ENCODE measurements at regions not wholly inside any gene's neighbourhood (a gene's known extent, or its start where the extent isn't known, plus 50 kb on each side); places are given as distances from the start of the nearest gene placed in this dataset.

GRCh38 chr2:153098073-153098472 is 379.7 kb downstream of the ARL6IP6 start:
- H3K9ac ChIP-seq = no peak overlapping the region
- no peaks in the 10 kb centered on the region for H3K36me3 ChIP-seq
- H3K4me3 ChIP-seq = no peak overlapping the region
- no peak overlapping the region for H2AFZ ChIP-seq (replicated peaks)
- H3K27me3 Mint-ChIP-seq (ENCODE audit: insufficient read depth, low read depth) = no peaks in the 10 kb centered on the region
- no peaks in the 10 kb centered on the region for H3K4me1 Mint-ChIP-seq
- no peaks in the 10 kb centered on the region for H3K36me3 Mint-ChIP-seq
- H3K9me3 ChIP-seq (ENCODE audit: low read depth) = no peaks in the 10 kb centered on the region
- no peak for DNase-seq (ENCODE audit: low spot score)
- H3F3A ChIP-seq (ENCODE audit: low read depth) = no peaks in the 10 kb centered on the region
- H3K27me3 ChIP-seq = no peaks in the 10 kb centered on the region
- no peaks in the 10 kb centered on the region for H3K4me1 ChIP-seq
- no peak overlapping the region for H3K27ac Mint-ChIP-seq
- no peaks in the 10 kb centered on the region for H3K9me3 Mint-ChIP-seq
- H3K4me2 ChIP-seq = no peak overlapping the region
- no peak overlapping the region for H3K4me3 Mint-ChIP-seq
- H3K79me2 ChIP-seq (ENCODE audit: low read depth) = no peaks in the 10 kb centered on the region
- H3K27ac ChIP-seq = no peak overlapping the region
- H4K20me1 ChIP-seq (ENCODE audit: low read depth) = no peaks in the 10 kb centered on the region
- TF ChIP-seq EZH2 (IDR thresholded peaks at IDR 0.05) (no peak), CTCF (IDR thresholded peaks at IDR 0.05) (no peak), EZH2phosphoT487 (IDR thresholded peaks at IDR 0.05) (no peak)

- H3K79me2 ChIP-seq (ENCODE audit: low read depth) = no peaks in the 10 kb centered on the region
- H3K4me1 Mint-ChIP-seq = no peaks in the 10 kb centered on the region
- peaks cover 2% of the 10 kb centered on the region for H3K9me3 Mint-ChIP-seq
These were observed 377.9 kb downstream of the ARL6IP6 start for GRCh38 chr2:153096272-153096671.

GRCh38 chr2:153091344-153091743 is 372.9 kb downstream of the ARL6IP6 start:
- TF ChIP-seq EZH2 (IDR thresholded peaks at IDR 0.05) = no peak
- no peak for TF ChIP-seq CTCF (IDR thresholded peaks at IDR 0.05)
- TF ChIP-seq EZH2phosphoT487 (IDR thresholded peaks at IDR 0.05) = no peak
- H3K27ac Mint-ChIP-seq = no peak overlapping the region
- DNase-seq (ENCODE audit: low spot score) = no peak

More at GRCh38 chr2:153096272-153096671, 377.9 kb downstream of the ARL6IP6 start:
- no peaks in the 10 kb centered on the region for H3K27me3 ChIP-seq
- H3K9ac ChIP-seq = no peak overlapping the region
- DNase-seq (ENCODE audit: low spot score) = no peak
- H3K4me1 ChIP-seq = no peaks in the 10 kb centered on the region
- Mint-ChIP-seq H3K27ac (no peak overlapping the region), H3K27me3 (ENCODE audit: insufficient read depth, low read depth) (no peaks in the 10 kb centered on the region), H3K36me3 (no peaks in the 10 kb centered on the region), H3K4me3 (no peak overlapping the region)
- no peak overlapping the region for H3K4me2 ChIP-seq
- H4K20me1 ChIP-seq (ENCODE audit: low read depth) = no peaks in the 10 kb centered on the region
- H3K4me3 ChIP-seq = no peak overlapping the region
- no peaks in the 10 kb centered on the region for H3K36me3 ChIP-seq
- no peaks in the 10 kb centered on the region for H3F3A ChIP-seq (ENCODE audit: low read depth)
- H3K9me3 ChIP-seq (ENCODE audit: low read depth) = no peaks in the 10 kb centered on the region
- no peak for TF ChIP-seq EZH2 (IDR thresholded peaks at IDR 0.05)
- TF ChIP-seq CTCF (IDR thresholded peaks at IDR 0.05) = no peak
- H2AFZ ChIP-seq (replicated peaks) = no peak overlapping the region
- H3K27ac ChIP-seq = no peak overlapping the region

More at GRCh38 chr2:153091344-153091743, 372.9 kb downstream of the ARL6IP6 start:
- H3K9ac ChIP-seq = no peak overlapping the region
- H2AFZ ChIP-seq (replicated peaks) = no peak overlapping the region
- H4K20me1 ChIP-seq (ENCODE audit: low read depth) = no peaks in the 10 kb centered on the region
- no peak overlapping the region for H3K4me2 ChIP-seq
- H3K4me1 ChIP-seq = no peaks in the 10 kb centered on the region
- Mint-ChIP-seq H3K4me1 (no peaks in the 10 kb centered on the region), H3K36me3 (no peaks in the 10 kb centered on the region), H3K9me3 (peaks cover 2% of the 10 kb centered on the region), H3K27me3 (ENCODE audit: insufficient read depth, low read depth) (peaks cover 1% of the 10 kb centered on the region), H3K4me3 (no peak overlapping the region)
- H3K9me3 ChIP-seq (ENCODE audit: low read depth) = no peaks in the 10 kb centered on the region
- H3F3A ChIP-seq (ENCODE audit: low read depth) = no peaks in the 10 kb centered on the region
- no peak overlapping the region for H3K4me3 ChIP-seq
- H3K36me3 ChIP-seq = no peaks in the 10 kb centered on the region
- no peaks in the 10 kb centered on the region for H3K79me2 ChIP-seq (ENCODE audit: low read depth)
- H3K27ac ChIP-seq = no peak overlapping the region
- H3K27me3 ChIP-seq = no peaks in the 10 kb centered on the region
